Spleen (tissue), 7 donors: ENCODE measurements at regions not wholly inside any gene's neighbourhood (a gene's known extent, or its start where the extent isn't known, plus 50 kb on each side); places are given as distances from the start of the nearest gene placed in this dataset.

Source experiments
- CTCF ChIP-seq, 11 experiments: fragments of 200-600 bp in 7 of 11; fragments of 450-650 bp in 4 of 11; sonication (generic) in 4 of 11; IDR thresholded peaks in 8 of 11; conservative IDR thresholded peaks in 3 of 11; 1 replicate in 7 of 11; 2 replicates in 4 of 11; pipeline versions ENCODE4 v1.4.0 to v1.8.0; 2016 to 2021; ENCODE audit warnings: antibody characterized with exemption in 11 of 11, inconsistent platforms in 4 of 11, mild to moderate bottlenecking in 1 of 11
- POLR2A ChIP-seq, 3 donors: fragments of 450-650 bp; IDR thresholded peaks; one replicate each; pipeline ENCODE4 v1.5.1; 2017; ENCODE audit warnings: antibody characterized with exemption in 3 of 3, mild to moderate bottlenecking in 1 of 3
- donor health status: DM: no; HTN: no; CAD: no; lungs with moderate emphysema.
- donor health status: DM: no; HTN: no; CAD: no.
- donor health status: DM: no; HTN: no; CAD: no.

GRCh38 chr2:59974051-59974766 is 579.2 kb downstream of the BCL11A start:
- no peak for TF ChIP-seq POLR2A (IDR thresholded peaks at IDR 0.05)
- TF ChIP-seq CTCF (IDR thresholded peaks at IDR 0.05 in 8 of 11, conservative IDR thresholded peaks at IDR 0.05 in 3 of 11): no peak
